Thyroid gland (tissue), 4 donors: ENCODE measurements at regions not wholly inside any gene's neighbourhood (a gene's known extent, or its start where the extent isn't known, plus 50 kb on each side); places are given as distances from the start of the nearest gene placed in this dataset.

ENCODE experiments used
- CTCF ChIP-seq, 6 experiments: fragments of 200-600 bp in 3 of 6; fragments of 450-650 bp in 3 of 6; sonication (generic) in 3 of 6; IDR thresholded peaks; one replicate each; pipeline ENCODE4 v1.5.1; 2016 to 2019; ENCODE audit warnings: antibody characterized with exemption in 6 of 6, mild to moderate bottlenecking in 2 of 6, inconsistent platforms in 1 of 6, moderate library complexity in 1 of 6
- POLR2A ChIP-seq, 2 donors: fragments of 450-650 bp; IDR thresholded peaks; one replicate each; pipeline ENCODE4 v1.6.1; 2017; ENCODE audit warnings: antibody characterized with exemption in 2 of 2, mild to moderate bottlenecking in 2 of 2, moderate library complexity in 1 of 2

GRCh38 chr3:26449996-26450395, 172.6 kb upstream of the LRRC3B start:
- TF ChIP-seq CTCF (IDR thresholded peaks at IDR 0.05) (no peak), POLR2A (IDR thresholded peaks at IDR 0.05) (no peak)
